LoVo (cell line): ENCODE measurements at regions not wholly inside any gene's neighbourhood (a gene's known extent, or its start where the extent isn't known, plus 50 kb on each side); places are given as distances from the start of the nearest gene placed in this dataset.
"Not testable (repeated sequence)": the region's sequence is repeated elsewhere in the genome, so short reads cannot be mapped to it uniquely, and the experiment has no call there.

ENCODE experiments used
- DNase-seq: peaks from one replicate; pipeline ENCODE4 v3.0.0-alpha.2; 2016; ENCODE audit warnings: low spot score

DNA sequence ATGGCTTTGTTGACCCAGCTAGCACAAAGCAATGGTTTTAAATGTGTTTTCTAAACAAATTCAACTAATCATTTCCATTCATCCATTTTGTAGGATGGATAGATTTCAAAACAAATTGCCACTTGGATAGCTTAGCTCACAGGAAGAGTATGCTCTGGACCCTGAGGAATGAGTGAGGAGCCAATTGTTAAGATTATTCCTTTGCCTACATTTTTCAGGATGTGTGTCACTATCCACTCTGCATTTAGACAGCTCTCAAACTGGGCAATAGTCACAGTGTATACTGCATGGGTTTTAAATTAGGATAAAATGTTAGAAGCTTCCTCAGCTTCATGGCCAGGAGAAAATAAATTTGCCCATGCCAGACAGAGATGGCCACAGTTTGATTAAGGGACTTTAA lies 605.6 kb upstream of the TEX47 start:
- DNase-seq, result no peak

DNA sequence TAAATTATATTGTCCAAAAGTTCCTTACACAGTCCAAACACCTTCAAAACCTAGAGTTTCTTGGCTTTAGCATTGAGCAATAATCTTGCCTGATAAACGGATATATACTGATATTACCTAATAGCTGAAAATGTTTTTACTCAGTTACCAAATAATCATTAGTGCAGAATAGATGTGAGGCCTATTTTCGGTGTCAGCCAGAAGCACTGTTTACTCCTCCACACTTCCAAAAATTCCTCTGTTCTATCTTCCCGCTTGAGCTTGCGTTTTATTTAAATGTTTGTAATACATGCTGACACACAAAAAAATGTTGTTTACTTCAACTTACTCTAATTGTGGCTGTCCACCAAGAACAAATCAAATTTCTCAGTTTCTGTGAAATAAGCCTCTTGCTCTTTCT lies 606.2 kb upstream of the TEX47 start:
- DNase-seq, result no peak

DNA sequence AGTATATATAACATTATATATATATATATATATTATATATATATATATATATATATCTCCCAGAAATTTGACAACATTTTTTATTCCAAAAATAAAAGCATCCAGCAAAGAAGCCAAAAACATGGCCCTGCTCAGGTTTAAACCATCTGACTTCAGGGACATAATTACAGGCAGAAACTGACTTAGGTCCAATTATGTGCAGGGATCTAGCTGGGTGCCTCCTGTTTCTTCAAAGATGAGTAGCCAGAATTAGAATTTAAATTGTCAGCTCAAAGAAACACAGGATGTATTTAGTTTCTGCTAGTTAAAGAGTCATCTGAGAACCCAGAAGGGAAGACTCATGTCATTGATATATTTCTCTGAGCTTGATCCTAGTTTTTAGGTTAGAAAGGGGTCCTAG lies 656.4 kb upstream of the TEX47 start:
- no peak for DNase-seq

DNA sequence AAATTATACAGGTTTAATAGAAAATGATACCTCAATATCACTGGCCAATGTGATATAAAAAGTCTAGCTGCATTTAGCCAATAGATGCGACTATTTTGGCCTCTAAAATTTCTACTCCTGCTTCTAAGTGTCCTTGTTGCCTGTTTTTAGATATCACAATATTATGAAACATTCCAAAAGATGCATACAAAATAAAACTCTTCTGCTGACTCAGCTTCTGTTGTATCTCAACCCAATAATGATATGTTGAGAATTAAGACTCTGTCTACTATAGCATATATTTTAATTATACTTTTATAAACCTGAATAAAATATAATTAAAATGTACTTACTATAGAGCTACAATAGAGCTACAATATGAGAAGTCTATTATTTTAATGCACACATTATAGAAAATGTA lies 661.0 kb upstream of the TEX47 start:
- no peak for DNase-seq

DNA sequence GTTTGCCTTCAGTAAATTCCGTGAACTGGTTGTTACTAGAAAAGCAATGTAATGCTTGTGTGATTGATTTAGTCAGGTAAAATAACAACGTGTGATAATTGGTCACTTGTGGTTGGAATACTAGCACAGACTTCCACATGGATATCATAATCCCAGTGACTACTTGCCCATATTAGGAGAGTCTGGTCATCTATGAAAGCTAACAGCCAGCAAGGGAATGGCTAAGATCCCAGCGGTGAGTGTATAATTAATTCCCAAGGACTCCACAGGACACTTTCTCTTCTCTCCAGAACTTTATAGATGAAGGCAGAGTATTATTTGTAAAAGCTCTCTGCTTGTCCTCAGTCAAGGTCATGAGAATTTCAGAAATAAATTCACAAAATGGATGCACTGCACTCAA lies 662.6 kb upstream of the TEX47 start:
- DNase-seq, result no peak

DNA sequence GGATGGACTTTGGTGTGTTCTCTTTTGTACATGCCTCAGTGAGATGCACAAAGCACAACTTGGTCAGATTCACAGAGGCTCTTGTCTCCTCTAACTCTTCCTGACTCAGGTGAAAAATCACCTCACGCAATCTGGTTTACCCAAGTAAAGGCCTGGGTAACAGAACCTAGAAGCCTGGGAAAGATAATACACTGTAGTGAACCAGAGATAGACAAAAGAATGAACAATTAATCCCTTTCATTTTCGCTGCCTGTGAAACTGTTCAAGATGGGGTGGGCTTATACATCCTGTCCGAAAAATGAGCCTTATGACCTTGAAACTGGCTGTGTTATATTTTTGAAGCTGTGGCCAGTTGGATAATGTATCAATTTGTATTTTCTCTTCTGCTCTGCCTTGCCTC lies 678.9 kb upstream of the TEX47 start:
- DNase-seq, result no peak

DNA sequence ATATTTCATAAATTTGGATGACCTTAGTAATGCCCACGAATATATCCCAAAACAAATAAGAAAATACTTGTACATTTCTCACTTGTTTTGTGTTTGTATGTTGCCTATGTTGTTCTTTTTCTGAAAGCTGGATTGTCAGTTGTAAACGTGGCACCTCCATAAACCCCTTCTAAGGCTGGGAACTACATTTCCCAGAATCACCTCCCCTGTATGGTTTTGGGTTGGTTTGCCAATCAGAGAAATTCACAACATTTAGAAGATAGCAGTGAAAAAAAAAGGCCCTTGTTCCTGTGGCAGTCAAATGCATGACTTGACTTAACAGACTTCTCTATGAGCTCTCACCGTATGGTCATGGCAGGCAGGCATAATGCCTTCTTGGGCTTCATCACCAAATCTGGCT lies 676.3 kb upstream of the STEAP1 start:
- DNase-seq, result no peak

DNA sequence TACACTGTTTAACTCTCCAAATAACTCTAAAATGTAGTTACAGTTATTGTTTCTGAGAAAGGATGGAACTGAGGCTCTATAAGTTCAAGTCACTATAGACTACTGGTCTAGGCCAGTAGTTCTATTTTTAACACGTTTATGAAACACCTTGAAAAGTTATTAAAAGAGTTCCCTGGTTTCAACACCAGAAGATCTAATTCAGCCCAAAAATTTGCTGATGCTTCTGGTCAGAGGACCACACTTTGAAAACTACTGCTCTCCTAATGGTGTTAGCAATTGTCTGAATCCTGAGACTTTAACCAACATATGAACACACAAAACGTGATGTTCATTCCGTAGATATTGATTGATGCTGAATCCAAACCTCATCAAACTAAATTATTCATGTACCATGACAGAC lies 658.6 kb upstream of the STEAP1 start:
- DNase-seq, result no peak

DNA sequence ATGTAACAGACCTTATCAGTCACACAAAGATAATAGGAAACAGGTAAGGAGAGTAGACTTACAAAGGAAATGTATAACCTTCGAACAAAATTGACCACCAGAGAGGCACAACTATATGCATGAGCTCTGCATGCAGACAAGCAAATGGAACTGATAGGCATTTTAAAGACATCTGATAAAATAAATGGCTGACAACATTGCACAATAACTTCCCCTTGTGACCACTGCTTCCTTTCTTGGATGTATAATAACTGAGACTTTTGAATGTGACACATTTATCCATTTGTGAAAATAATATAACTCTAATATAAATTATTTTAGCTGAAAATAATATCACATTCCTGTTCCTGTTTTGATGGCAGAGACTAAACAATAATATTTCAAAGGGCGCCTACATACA lies 654.2 kb upstream of the STEAP1 start:
- DNase-seq, result no peak

DNA sequence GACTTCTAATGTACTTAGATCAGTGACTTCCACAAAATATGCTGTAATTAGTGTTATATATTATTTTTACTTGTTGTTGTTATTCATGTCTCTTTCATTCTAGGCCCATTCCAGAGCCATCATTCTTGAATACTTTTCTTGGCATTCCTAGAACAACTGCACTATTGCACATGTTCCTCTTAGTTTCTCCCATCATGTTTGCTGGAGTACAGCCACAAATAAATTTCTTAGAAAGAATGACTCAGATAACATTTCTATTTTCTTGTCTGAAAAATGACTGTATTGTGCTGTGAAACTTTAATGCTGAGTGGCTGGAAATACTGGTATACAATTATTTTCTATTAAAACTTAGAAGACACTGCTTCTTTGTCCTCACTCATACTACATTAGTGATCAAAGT lies 651.0 kb upstream of the STEAP1 start:
- DNase-seq, result no peak

DNA sequence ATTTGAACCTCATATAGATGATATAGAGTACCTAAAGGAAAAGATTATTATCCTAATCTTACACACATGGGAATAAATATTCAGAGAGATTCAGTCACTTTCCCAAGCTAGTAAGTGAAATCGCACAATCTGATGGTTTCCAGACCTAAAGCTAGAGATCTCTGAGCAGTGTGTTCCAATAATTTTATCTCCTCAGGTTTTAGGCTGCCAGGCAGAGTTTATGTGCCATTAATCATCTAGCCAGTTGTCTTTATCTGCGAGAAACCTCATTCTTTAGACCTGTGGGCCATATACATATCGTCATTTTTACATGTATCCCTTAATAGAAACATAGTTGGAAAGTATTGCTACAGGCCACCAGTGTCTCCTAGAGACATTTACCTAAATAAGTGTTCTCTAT lies 647.2 kb upstream of the STEAP1 start:
- no peak for DNase-seq

DNA sequence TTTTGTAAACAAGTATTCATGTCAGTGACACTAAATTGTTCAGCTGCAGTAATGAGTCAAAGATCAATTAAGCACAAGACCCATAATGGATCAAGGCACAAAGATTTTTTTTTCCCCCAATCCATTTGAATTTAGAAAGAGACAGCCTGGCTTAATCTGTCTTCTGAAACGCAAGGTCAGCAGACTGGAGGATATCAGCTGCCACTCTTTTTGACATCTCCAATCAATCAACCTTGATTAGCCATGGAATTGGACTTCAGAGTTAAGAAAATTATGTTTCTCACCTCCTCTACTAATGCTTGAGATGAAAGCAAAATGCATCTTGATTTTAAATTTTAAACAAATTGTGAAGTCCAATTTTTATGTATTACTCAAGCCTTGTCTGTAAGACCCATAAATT lies 642.4 kb upstream of the STEAP1 start:
- DNase-seq, result no peak

DNA sequence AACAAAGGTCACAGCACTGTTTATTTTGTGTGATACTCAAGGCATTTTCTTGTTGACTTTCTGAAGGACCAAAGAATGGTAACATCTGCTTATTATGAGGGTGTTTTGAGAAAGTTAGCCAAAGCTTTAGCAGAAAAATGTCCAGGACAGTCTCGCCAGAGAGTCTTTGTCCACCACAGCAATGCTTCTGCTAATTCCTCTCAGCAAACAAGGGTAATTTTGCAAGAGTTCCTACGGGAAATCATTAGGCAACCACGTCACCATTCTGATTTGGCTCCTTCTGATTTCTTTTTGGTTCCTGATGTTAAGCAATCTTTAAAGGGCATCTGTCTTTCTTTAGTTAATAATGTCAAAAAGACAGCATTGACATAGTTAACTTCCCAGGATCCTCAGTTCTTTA lies 639.3 kb upstream of the STEAP1 start:
- no peak for DNase-seq

DNA sequence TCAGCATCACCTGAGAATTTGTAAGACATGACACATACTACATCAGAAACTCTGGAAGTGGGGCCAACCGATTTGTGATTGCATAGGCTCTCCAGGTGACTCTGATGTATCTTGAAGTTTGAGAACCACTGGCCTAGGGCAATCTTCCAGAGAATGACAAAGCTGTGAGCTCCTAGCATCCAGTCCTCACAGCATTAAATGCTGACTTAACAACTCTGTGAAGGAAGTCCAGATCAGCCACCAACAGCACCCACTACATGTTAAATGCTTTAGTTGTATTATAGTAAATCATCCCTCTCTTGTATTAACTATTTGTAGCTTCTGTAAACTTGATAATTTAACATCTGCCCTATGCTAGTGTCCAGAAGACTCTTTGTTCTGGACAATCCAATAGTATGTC lies 636.5 kb upstream of the STEAP1 start:
- DNase-seq, result no peak

DNA sequence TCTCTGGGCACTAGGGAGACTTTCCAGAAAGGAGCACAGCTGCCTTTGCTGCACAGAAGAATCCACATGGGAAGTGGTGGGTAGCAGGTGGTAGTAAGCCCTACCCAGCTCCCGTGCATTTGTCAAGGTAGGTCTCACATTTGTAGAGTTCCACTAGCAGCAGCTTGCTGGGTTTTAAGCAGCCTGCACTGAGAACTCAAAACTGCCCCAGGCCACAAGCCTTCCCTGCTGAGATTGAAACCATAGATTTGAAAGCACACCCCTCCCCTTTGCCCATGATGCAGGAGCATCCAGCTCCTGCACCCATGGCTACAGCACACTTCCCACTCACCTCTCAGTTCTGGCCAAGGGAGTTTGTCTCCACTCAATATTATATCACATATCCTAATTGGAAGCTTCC lies 604.5 kb upstream of the STEAP1 start:
- DNase-seq, result no peak

DNA sequence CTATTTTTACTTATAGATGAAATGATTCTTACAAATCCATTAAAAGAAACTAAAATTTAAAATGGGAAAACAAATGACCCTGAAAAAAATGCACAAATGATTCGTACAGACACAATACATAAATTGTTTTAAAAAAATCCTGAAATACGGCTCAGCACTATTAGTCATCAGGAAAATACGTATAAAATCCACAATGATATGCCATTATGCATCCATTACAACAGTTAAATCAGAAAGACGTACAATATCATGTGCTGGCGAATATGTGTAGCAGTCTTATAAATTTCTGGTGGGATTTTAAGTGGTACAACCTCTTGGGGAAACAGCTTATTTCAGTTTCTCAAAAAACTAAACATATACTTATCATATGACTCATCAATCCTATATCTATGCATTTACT lies 600.1 kb upstream of the STEAP1 start:
- no peak for DNase-seq

DNA sequence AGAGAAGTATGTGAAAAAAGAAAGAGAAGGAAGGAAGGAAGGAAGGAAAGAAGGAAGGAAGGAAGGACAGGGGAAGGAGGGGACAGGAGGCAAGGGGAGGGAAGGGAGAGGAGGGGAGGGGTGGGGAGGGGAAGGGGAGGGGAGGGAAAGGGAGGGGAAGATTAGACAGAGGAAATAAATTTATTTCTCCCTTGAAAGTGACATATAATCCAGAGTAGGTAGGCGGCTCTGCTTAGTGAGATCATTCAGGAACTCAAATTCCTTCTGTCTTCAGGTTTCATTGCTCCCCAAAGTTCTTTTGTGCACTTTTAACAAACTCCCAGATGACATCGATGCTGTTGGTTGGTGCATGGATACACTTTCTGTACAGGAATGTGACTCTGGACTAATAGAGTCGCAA lies 594.7 kb upstream of the STEAP1 start:
- no peak for DNase-seq

DNA sequence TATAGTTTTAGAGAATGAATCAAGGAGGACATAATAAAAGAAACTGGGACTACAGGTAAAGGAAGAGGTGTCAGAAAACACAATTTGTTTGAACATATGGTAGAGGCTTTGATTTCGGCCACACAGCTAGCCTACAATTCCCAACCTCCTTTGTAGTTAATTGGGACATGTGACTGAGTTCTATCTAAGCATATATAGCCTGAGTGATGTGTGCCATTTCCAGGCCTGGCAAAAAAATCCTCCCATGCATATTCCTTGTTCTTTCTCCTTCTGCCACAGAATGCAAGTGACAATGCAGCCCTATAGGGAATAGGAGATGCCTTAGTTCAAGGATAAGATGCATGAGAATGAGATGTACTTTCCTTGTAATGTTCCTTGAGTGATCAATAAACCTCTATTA lies 590.7 kb upstream of the STEAP1 start:
- no peak for DNase-seq

DNA sequence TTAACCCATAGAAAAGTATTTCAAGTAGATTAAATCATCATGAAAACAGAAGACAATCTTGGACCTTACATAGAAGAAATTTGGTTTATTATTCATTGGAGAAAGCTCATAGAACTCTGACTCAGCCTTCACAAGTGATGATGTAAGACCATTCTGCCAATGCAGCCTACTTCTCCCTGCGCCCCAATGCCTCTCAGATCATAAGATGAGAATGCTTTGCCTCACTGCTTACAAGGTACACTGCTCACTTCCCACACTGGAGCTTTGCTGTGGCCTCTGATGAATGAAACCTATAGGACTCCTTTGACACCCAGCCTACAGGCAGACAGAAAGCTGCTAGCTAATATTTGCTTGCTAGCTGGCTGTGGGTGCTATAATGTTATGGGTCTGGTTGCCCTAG lies 569.4 kb upstream of the STEAP1 start:
- DNase-seq, result no peak

DNA sequence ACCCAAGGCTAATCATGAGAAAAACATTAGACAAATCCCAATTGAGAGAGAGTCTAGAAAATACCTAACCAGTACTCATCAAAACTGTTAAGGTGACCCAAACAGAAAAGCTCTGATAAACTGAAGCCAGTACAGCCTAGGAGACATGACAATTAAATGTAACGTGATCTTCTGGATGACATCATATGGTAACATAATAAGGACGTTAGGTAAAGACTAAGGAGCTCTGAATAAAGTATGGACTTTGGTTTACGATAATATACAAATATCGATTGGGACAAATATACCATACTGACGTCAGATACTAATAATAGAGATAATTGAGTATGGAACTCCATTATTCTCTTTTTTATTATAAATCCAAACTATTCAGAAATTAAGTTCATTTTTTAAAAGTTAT lies 561.1 kb upstream of the STEAP1 start:
- no peak for DNase-seq

DNA sequence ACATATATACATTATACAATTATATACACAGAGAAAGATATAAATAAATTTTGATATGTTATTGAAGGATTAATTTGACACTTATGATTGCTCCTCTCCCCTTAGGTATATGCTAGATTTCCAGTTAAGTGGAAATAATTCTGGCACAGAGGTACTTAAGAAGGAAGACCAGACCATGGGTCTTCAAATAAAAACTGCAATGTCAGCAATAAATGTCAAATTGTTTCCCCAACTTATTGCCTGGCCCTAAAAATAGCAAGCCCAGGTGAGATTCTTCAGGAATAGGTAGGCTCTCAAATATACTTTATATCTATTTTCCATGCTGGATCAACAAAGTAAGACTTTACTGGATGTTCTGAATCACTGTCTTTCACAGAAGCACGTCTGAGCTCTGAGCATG lies 551.3 kb upstream of the STEAP1 start:
- no peak for DNase-seq

DNA sequence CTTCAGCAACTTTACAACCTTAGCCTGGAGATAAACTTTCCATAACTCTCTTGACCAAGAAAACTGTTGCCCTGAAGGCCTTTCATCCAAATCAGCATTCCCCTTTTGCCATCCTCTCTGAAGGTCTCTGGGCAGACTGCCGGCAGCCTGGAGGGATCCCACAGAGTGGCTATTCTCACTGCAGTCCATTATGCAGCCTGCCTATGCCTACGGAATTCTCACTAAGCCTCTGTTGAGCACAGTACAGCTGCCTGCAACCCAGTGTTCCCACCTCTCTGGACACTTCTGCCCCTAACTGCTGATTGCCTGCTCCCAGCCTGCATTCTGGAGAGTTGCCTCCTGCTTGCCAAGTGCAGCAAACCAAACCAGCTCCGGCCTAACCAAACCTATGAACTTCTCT lies 548.9 kb upstream of the STEAP1 start:
- DNase-seq, result no peak

DNA sequence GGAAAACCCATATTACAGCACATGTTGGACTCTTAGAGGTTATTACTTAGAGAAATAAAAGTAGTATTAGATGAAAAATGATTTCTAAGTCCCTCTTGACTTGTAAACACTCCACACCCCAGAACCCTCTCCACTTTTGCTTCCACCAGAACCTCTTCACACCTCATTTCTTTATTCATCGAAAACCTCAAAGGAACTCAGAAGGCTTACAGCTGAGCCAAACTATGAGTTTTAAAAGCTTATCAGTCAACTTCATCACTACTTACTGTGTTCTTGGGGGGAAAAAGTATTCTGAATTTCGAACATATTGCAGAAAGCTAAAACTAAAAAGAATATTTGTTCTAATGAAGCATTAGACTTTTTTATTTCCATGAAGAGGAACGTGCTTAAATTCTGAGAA lies 547.8 kb upstream of the STEAP1 start:
- DNase-seq, result no peak

DNA sequence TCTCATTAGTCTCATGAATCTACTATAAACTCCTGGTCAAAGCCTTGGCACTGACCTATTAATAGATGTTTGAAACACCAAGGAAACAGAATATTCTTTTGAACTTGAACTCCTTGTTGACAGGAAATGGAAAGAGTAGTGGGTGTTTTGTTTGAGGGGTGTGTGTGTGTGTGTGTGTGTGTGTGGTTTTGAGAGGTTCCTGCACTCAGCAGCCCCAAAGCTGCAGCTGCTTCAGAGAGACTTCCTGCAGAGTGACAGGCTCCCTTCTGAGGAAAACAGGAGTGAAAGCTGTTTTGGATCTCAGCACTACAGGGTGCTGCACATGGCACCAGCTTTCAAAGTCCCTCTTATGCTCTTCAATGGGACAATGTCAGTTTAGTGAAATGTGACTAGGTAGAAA lies 546.5 kb upstream of the STEAP1 start:
- no peak for DNase-seq

DNA sequence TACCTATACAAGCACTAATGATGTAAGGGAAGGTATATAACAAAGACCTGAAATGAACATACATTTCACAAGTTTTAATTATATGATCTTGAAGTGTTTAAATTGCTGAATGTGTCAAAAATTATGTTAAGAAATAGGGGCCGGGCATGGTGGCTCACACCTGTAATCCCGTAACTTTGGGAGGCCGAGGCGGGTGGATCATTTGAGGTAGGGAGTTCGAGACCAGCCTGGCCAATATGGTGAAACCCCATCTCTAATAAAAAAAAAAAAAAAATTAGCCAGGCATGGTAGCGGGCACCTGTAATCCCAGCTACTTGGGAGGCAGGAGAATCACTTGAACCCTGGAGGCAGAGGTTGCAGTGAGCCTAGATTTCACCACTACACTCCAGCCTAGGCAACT lies 537.4 kb upstream of the STEAP1 start:
- not testable (repeated sequence) for DNase-seq

DNA sequence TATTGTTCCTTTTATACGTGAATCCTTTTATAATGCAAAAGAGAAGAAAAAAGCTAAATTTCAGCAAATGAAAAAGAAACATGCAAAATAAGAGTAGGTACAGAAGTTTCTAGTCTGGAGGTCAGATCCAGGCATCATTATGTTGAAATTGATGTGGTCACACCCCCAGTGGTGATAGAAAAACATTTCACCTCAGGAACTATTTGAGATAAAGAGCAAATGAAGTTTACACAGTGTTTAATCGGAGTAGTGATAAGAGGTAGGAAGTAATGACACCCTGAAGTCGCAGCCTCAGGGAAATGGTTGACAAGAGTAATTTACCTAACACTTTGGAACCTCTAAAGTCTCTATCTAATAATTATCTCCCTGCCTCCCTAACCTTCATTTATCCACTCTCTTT lies 536.0 kb upstream of the STEAP1 start:
- no peak for DNase-seq
